Activated T-helper 2 cell treated with anti-CD3 and anti-CD28 coated beads, Interferon-gamma antibody, Interleukin-2, Interleukin-4, amounts not matched to agents 10 μg/mL and 5 μg/mL and 100 μg/mL, durations not matched to agents 14 hours and 24 hours and 36 hours (primary cell): ENCODE measurements at regions not wholly inside any gene's neighbourhood (a gene's known extent, or its start where the extent isn't known, plus 50 kb on each side); places are given as distances from the start of the nearest gene placed in this dataset.

Source experiments
- DNase-seq: peaks from one replicate; pipeline ENCODE4 v3.0.0; 2021; ENCODE audit warnings: low spot score
- H3K27ac Mint-ChIP-seq: one replicate; pipeline ENCODE4 v1.8.0; 2021; ENCODE audit warnings: mixed read lengths
- H3K27me3 Mint-ChIP-seq: one replicate; pipeline ENCODE4 v1.8.0; 2021; ENCODE audit warnings: low read depth, mixed read lengths
- H3K36me3 Mint-ChIP-seq: one replicate; pipeline ENCODE4 v1.8.0; 2021; ENCODE audit warnings: low read depth, mixed read lengths
- H3K4me1 Mint-ChIP-seq: one replicate; pipeline ENCODE4 v1.8.0; 2021; ENCODE audit warnings: low read depth, mixed read lengths
- H3K4me3 Mint-ChIP-seq: one replicate; pipeline ENCODE4 v1.8.0; 2021; ENCODE audit warnings: low read depth, mild to moderate bottlenecking, moderate library complexity, mixed read lengths
- H3K9me3 Mint-ChIP-seq: one replicate; pipeline ENCODE4 v1.8.0; 2021; ENCODE audit warnings: mixed read lengths
- intact Hi-C: fragments of 100-400 bp; cut with micrococcal nuclease; formaldehyde crosslinking; loops from one replicate; pipeline ENCODE4 v1.15.1; 2023

DNA sequence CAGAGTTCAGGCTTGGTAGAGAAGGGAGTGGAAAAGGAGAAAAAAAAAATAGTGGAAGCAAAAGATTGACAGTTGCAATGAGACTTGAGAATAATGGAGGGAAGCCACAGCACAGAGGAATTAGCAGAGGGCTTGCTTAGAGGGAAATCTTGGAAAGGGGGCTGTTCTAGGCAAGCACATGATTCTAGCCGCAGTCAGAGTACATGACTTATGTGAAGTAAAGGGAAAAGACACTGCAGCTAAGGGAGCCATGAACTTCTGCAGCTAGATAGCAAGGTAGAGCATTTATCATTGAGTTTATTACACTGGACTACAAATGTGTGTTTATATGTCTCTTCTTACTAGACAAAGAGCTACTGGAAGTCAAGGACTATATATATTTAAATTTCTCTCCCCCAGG lies 144.0 kb upstream of the OPCML start:
- intact Hi-C loops = no loop called here
- Mint-ChIP-seq H3K4me1 (no peaks in the 10 kb centered on the region), H3K27ac (no peak overlapping the region), H3K27me3 (no peaks in the 10 kb centered on the region), H3K4me3 (no peak overlapping the region), H3K9me3 (no peaks in the 10 kb centered on the region), H3K36me3 (no peaks in the 10 kb centered on the region)
- no peak for DNase-seq

DNA sequence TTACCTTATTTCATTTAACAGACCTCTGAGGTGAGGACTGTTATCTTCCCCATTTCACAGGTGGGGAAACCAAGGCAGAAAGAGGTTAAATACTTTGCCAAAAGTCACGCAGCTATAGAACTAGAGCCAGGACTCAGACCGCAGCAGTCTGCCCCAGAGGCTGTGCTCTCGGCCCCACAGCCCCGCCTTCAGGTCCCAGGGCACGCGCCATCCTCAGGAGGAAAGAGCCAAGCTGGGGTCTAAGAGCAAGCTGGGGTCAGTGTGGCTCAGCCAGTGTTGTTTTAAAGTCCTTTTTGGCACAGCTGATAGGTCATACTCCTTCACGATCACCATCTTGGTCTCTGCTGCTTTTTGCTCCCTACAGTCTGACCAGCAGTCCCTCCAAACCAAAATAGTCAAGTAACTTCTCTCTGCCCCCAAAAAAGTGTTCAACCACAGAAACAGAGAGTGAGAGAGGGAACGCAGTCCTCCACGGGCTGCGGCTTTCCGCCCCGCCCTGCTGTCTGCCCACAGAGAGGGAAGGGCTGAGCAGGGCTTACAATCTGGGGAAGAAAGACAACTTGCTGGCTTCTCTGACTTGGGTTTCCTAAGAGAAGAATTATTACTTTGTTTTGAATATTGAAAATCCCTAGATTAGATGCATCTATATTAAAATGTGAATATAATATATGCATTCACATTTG lies 137.2 kb upstream of the OPCML start:
- Mint-ChIP-seq H3K9me3 (no peaks in the 10 kb centered on the region), H3K36me3 (no peaks in the 10 kb centered on the region), H3K27ac (no peak overlapping the region), H3K4me3 (no peak overlapping the region), H3K27me3 (no peaks in the 10 kb centered on the region), H3K4me1 (no peaks in the 10 kb centered on the region)
- no peak for DNase-seq
- intact Hi-C loops = no loop called here

DNA sequence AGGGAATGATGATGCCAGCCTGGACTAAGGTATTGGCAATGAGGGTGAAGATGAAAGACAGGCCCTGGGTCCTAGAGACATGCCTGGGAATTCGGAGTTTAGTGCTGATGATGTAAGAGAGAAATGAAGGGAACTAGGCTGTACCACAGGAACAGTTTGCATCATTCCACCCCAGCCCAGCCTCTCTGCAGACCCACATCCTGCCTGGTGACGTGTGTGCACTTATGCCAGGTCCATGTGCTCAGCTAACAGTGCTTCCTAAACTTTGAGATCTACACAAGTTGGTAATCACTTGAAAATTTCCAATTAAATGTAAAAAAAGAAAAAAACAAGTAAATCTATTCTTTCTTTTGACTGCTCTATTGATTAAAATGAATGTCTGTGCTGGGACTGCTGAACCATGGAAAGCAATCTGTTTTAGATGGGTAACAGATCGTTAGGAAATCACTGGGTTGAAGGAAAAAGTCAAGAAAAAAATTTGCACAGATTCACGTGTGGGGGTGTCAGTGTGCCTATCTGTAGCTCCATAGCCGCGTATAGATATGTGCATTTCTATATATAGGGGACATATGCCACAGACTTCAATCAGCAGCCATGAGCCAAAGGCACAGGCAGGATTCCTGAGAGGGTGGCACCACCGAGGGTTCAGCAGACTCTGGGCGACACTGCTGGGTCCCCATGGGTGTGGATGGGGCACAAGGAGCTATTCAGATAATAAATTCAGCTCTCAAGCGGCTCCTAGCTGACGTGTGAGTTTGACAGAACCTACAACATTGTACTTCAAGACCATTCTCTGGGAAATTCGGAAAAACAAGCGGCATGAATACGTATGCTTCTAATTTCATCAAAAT lies 131.1 kb upstream of the OPCML start:
- intact Hi-C loops = no loop called here
- Mint-ChIP-seq H3K27me3 (no peaks in the 10 kb centered on the region), H3K4me1 (no peaks in the 10 kb centered on the region), H3K36me3 (no peaks in the 10 kb centered on the region), H3K27ac (no peak overlapping the region), H3K4me3 (no peak overlapping the region), H3K9me3 (no peaks in the 10 kb centered on the region)
- DNase-seq = no peak

DNA sequence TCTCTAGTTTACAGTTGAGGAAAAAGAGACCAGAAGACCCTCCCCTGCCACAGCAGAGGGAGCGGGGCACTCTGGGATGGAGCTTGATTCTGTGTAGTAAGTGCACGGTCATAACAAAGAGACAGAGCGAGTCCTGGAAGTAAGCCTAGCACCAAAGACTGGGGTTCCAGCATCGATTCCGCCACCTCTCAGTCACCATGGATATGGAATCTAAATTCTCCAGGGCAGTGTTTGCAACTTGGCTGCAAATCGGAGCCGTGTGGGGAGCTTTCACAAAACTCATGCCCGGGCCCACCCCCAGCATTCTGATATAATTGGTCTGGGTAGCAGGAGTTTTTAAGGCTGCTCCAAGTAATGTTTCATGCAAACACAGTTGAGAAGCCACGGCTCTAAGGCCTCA lies 129.5 kb upstream of the OPCML start:
- no peak for DNase-seq
- Mint-ChIP-seq H3K27ac (no peak overlapping the region), H3K9me3 (no peaks in the 10 kb centered on the region), H3K27me3 (no peaks in the 10 kb centered on the region), H3K36me3 (no peaks in the 10 kb centered on the region), H3K4me1 (no peaks in the 10 kb centered on the region), H3K4me3 (no peak overlapping the region)
- intact Hi-C loops = no loop called here

DNA sequence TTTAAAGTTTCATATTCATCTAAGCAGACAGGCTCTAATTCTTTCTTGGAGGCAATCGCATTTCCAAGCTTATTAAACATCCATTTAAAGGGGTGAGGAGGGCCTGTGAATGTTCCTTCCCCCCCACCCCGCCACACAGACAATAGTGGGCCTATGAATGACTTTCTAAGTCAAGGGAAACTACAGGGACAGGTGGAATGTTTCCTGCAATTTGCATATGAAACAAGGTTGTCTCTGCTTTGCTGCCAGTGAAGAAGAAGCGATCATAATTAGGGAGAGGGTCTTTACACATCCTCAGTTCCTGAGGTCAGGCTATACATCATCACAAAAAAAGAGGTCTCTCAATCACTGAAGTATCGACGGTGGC lies 127.9 kb upstream of the OPCML start:
- Mint-ChIP-seq H3K27me3 (no peaks in the 10 kb centered on the region), H3K36me3 (no peaks in the 10 kb centered on the region), H3K4me1 (no peaks in the 10 kb centered on the region), H3K4me3 (no peak overlapping the region), H3K27ac (no peak overlapping the region), H3K9me3 (no peaks in the 10 kb centered on the region)
- intact Hi-C loops = no loop called here
- no peak for DNase-seq

DNA sequence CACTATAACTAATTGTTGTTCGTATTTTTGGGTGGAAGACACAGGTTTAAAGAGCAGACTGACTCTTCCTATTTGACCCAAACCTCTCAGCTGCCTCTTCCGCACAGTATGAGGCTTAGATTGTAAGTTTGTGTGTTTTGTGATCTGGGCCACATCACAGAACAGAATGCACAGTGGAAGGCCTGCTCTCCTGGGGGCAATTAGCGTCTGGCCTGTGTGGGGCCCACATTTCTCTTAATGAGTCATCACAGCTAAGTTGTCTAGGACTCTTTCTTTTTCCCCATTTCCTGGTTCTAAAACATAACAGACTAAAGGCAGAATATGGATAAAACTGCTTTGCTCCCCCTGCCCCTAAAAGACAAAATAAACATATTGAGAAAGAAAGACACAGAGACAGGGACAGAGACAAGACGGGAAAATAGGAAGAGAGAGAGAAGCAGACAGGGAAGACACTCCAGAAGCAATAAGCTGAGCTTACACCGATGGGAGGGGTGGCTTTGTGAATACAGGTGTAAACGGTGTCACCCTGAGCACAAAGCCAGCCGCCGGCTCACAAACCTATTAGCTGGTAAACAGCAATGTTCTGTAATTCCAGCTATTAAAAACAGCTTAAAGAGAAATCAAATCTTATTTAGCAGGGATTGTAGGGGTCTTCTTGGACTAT lies 127.4 kb upstream of the OPCML start:
- Mint-ChIP-seq H3K27me3 (no peaks in the 10 kb centered on the region), H3K4me1 (no peaks in the 10 kb centered on the region), H3K9me3 (no peaks in the 10 kb centered on the region), H3K36me3 (no peaks in the 10 kb centered on the region), H3K27ac (no peak overlapping the region), H3K4me3 (no peak overlapping the region)
- no peak for DNase-seq
- intact Hi-C loops = no loop called here

DNA sequence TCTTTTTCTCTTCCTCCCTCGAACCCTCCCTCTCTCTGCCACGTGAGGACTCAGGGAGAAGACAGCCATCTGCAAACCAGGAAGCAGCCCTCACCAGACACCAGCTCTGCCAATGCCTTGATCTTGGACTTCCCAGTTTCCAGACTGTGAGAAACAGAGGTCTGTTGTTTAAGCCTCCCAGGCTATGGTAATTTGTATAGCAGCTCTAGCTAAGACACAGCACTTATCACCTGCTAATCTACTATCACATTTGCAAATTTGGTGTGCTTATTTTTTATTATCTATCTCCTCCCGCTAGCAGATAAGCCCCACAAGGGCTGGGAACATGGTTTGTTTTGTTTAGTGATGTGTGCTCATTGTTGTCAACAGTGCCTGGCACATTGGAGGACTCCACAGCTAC lies 124.8 kb upstream of the OPCML start:
- Mint-ChIP-seq H3K9me3 (no peaks in the 10 kb centered on the region), H3K27ac (no peak overlapping the region), H3K36me3 (no peaks in the 10 kb centered on the region), H3K4me3 (no peak overlapping the region), H3K27me3 (no peaks in the 10 kb centered on the region), H3K4me1 (no peaks in the 10 kb centered on the region)
- intact Hi-C loops = no loop called here
- no peak for DNase-seq

DNA sequence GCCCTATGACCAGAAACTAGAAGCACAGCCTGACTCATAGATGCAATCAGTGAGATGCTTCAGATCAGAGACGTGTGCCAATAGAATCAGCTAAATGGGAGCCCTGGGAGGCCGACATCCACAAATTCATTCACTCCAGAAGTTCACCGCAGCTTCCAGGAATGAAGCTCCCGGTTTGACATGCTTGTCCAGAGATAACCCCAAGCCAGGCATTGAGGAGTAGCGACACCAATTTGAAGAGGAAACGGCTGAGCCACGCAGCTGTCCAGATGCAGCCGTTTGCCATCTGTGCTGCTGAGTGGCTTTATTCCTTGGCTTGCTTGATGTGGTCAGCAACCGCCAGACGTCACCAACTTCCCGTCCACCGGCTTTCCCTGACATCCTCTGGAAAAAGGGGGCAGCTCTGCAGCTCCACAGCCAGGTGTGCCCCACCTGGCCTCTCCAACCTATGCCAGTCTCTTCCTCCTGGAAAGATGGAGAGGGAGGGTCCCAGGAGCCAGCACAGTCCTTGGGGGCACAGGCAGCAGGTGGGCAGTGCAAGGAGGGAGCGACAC lies 123.9 kb upstream of the OPCML start:
- no peaks in the 10 kb centered on the region for H3K9me3 Mint-ChIP-seq
- intact Hi-C loops = no loop called here
- no peaks in the 10 kb centered on the region for H3K27me3 Mint-ChIP-seq
- H3K27ac Mint-ChIP-seq = no peak overlapping the region
- no peaks in the 10 kb centered on the region for H3K36me3 Mint-ChIP-seq
- no peak for DNase-seq
- H3K4me1 Mint-ChIP-seq = no peaks in the 10 kb centered on the region
- H3K4me3 Mint-ChIP-seq = no peak overlapping the region

DNA sequence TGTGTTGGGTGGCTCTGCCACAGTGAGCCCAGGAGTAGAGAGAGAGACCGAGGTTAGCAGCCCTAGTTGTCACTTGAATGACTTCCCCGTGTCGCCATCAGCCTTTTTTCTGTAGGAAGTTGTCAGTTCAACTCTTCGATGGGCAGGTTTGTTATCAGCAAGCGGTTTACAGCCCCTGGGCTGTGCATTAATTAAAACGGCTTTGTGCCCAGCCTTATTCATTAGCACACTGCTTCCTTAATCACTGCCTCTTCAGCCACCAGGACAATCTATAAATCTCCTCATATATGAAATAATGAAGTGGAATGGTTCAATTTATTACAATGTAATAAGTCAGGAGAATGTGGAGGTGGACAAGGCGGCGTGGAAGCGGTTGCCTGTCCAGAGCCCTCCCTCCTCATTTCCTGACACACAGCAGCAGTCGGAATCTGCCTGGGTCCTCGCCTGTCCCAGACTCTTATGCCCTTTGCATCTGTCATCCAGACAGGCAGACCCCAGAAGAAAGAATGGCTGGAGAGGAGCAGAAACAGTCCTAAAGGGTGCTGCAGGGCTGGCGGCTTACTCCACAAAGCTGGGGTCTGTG lies 122.4 kb upstream of the OPCML start:
- no peak for DNase-seq
- Mint-ChIP-seq H3K27ac (no peak overlapping the region), H3K4me1 (no peaks in the 10 kb centered on the region), H3K36me3 (no peaks in the 10 kb centered on the region), H3K4me3 (no peak overlapping the region), H3K27me3 (no peaks in the 10 kb centered on the region), H3K9me3 (no peaks in the 10 kb centered on the region)
- intact Hi-C loops = no loop called here

DNA sequence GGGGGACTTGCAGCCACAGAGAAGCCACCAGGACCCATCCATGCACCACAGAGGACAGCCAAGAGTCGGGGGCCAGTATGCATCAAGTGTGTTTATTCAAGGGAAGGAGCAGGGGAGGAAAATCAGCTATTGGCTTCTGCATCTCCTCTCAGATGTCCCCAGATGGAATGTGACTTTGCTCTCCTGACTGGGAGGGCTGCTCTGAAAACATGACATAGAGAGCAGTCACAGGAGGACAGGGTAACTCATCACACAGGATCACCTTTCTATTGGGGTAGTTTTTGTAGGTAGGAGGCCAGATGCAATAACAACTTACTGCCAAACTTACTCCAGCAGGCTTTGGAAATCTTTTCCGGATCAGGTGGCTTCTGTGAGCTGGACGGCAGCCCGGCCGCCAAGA lies 121.0 kb upstream of the OPCML start:
- H3K4me1 Mint-ChIP-seq = no peaks in the 10 kb centered on the region
- intact Hi-C loops = no loop called here
- no peaks in the 10 kb centered on the region for H3K9me3 Mint-ChIP-seq
- no peaks in the 10 kb centered on the region for H3K27me3 Mint-ChIP-seq
- DNase-seq = no peak
- H3K27ac Mint-ChIP-seq = no peak overlapping the region
- H3K4me3 Mint-ChIP-seq = no peak overlapping the region
- no peaks in the 10 kb centered on the region for H3K36me3 Mint-ChIP-seq

DNA sequence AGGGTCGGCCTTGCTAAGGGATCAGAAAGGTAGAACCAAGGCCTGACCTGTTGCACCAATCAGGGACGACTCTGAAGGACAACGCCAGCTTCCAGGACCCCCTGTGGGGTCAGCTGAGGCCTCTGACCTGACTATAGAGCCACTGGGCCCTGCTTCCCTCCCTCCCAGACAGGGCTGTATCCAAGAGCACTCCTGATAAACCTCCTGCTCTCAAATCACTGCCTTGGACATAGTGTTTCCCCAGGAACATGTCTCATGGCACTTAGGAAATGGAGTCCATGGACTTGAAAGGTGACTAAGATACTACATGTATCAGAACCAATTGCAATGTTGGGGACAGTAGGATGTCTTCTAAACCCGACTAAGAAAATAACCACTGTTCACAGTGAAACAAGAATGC lies 117.8 kb upstream of the OPCML start:
- Mint-ChIP-seq H3K4me3 (no peak overlapping the region), H3K27ac (no peak overlapping the region), H3K4me1 (no peaks in the 10 kb centered on the region), H3K36me3 (no peaks in the 10 kb centered on the region), H3K9me3 (no peaks in the 10 kb centered on the region), H3K27me3 (no peaks in the 10 kb centered on the region)
- no peak for DNase-seq
- intact Hi-C loops = no loop called here

DNA sequence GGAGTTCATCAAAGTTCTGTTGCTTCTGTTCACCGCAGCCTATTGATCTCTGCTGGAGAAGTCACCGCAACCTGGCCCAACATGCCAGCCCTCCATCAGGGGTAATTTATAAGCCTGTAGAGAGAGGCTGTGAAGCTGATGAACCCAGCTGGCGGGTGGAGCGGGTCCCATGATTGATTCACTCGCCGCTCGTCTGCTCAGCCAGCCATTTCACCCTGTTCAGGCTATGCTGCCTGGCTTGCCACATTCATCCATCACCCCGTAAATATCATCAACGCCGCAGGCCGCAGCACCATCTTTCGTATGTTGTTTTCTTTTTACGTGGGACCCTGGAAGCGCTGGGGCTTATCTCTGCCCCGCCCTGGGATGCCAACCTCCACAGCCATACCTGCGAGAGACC lies 116.7 kb upstream of the OPCML start:
- Mint-ChIP-seq H3K9me3 (no peaks in the 10 kb centered on the region), H3K27me3 (no peaks in the 10 kb centered on the region), H3K36me3 (no peaks in the 10 kb centered on the region), H3K4me3 (no peak overlapping the region), H3K4me1 (no peaks in the 10 kb centered on the region), H3K27ac (no peak overlapping the region)
- DNase-seq = no peak
- intact Hi-C loops = no loop called here

DNA sequence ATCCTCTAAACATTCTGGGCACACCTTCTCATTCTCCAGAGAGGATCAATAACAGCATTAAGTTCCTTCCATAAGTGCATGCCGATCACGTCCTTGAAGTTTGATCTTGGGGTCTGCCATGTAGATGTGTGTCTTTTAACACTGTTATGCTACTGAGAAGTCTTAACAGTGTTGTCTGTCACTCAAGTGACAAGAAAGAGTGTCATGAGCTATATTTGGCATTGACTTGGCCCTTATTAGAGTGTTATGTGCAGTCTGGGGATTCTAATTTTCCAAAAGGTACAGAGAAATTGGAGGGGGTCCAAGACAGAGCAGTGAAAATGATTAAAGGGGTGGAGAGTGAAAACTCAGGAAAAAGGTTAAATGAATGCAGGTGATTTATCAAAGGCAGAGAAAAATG lies 107.1 kb upstream of the OPCML start:
- Mint-ChIP-seq H3K27me3 (no peaks in the 10 kb centered on the region), H3K9me3 (no peaks in the 10 kb centered on the region), H3K27ac (no peak overlapping the region), H3K36me3 (no peaks in the 10 kb centered on the region), H3K4me3 (no peak overlapping the region), H3K4me1 (no peaks in the 10 kb centered on the region)
- intact Hi-C loops = no loop called here
- no peak for DNase-seq
